MM.1S (cell line): ENCODE measurements at regions not wholly inside any gene's neighbourhood (a gene's known extent, or its start where the extent isn't known, plus 50 kb on each side); places are given as distances from the start of the nearest gene placed in this dataset.

ENCODE experiments used
- DNase-seq: peaks from one replicate; pipeline ENCODE4 v3.0.0-alpha.2; 2015
- H2AFZ ChIP-seq: fragments of 300-600 bp; sonication (generic); 2 replicates; pipeline ENCODE4 v1.6.0; 2016; ENCODE audit warnings: antibody characterized with exemption, low read length
- H3F3A ChIP-seq: fragments of 300-600 bp; sonication (generic); 2 replicates; pipeline ENCODE4 v1.6.1; 2016; ENCODE audit warnings: mild to moderate bottlenecking, antibody characterized with exemption, low read length, moderate library complexity, mixed read lengths; ENCODE audit not compliant: insufficient read depth
- H3K27ac ChIP-seq: fragments of 300-600 bp; sonication (generic); 2 replicates; pipeline ENCODE4 v1.5.1; 2016; ENCODE audit warnings: mild to moderate bottlenecking, low read length
- H3K27me3 ChIP-seq: fragments of 300-600 bp; sonication (generic); replicated peaks from 2 replicates; pipeline ENCODE4 v1.6.0; 2016; ENCODE audit warnings: low read length; ENCODE audit not compliant: insufficient read depth
- H3K36me3 ChIP-seq: fragments of 300-600 bp; sonication (generic); replicated peaks from 2 replicates; pipeline ENCODE4 v1.6.1; 2016; ENCODE audit warnings: mild to moderate bottlenecking, low read length, mixed read lengths; ENCODE audit not compliant: insufficient read depth
- H3K4me1 ChIP-seq: fragments of 300-600 bp; sonication (generic); 2 replicates; pipeline ENCODE4 v1.6.1; 2016; ENCODE audit warnings: low read length, mixed read lengths
- H3K4me2 ChIP-seq: fragments of 300-600 bp; sonication (generic); 2 replicates; pipeline ENCODE4 v1.6.0; 2016; ENCODE audit warnings: low read depth, low read length
- H3K4me3 ChIP-seq: fragments of 300-600 bp; sonication (generic); 2 replicates; pipeline ENCODE4 v1.5.1; 2016; ENCODE audit warnings: low read length, mixed read lengths
- H3K79me2 ChIP-seq: fragments of 300-600 bp; sonication (generic); 2 replicates; pipeline ENCODE4 v1.6.1; 2016; ENCODE audit warnings: mixed run types, low read length, mixed read lengths
- H3K9ac ChIP-seq: fragments of 300-600 bp; sonication (generic); 2 replicates; pipeline ENCODE4 v1.6.1; 2016; ENCODE audit warnings: low read length, mixed read lengths
- H3K9me2 ChIP-seq: fragments of 300-600 bp; sonication (generic); replicated peaks from 2 replicates; pipeline ENCODE4 v1.6.1; 2016; ENCODE audit warnings: mild to moderate bottlenecking, low read length, mixed read lengths; ENCODE audit not compliant: insufficient read depth
- H3K9me3 ChIP-seq: fragments of 300-600 bp; sonication (generic); replicated peaks from 2 replicates; pipeline ENCODE4 v1.6.1; 2016; ENCODE audit warnings: mild to moderate bottlenecking, low read length, mixed read lengths; ENCODE audit not compliant: insufficient read depth
- H4K20me1 ChIP-seq: fragments of 300-600 bp; sonication (generic); 2 replicates; pipeline ENCODE4 v1.6.1; 2016; ENCODE audit warnings: mild to moderate bottlenecking, low read length, moderate library complexity, mixed read lengths; ENCODE audit not compliant: insufficient read depth
- EZH2 ChIP-seq: fragments of 300-600 bp; sonication (generic); optimal IDR thresholded peaks from 2 replicates; pipeline ENCODE3; 2017; ENCODE audit warnings: low read depth, mild to moderate bottlenecking, antibody characterized with exemption, low read length, mixed read lengths
- EZH2phosphoT487 ChIP-seq: fragments of 300-600 bp; sonication (generic); IDR thresholded peaks from 2 replicates; pipeline ENCODE4 v1.6.1; 2018; ENCODE audit warnings: antibody characterized with exemption, low read length
- TF ChIP-seq, protein P1 (sequence below): fragments of 300-600 bp; sonication (generic); IDR thresholded peaks from 2 replicates; pipeline ENCODE4 v1.5.1; 2016; ENCODE audit warnings: antibody characterized with exemption, low read length, mixed read lengths

DNA sequence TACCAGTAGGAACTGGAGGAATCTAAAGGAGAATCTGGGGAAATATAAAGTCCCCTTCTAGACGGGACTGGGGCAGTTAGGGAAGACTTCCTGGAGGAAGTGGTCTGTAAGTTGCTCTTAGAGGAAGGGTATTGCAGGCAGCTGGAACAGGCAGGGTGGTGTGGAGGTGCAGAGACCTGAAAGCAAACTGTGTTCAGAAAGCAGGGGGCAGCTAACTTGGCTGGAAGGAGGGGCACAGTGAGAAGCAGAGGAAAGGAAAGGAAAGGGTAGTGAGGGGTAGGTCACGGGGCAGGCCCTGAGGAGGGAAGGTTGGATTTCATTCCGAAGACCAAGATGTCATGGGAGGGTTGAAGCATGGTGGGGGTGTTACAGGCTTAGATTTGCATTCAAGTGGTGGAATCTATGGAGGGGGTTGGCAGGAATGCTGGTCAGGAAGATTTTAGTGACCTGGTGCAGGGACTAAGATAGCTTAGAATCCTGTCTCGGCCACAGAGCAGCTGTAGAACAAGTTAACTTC is 240.7 kb downstream of the FOXD2 start:
- H4K20me1 ChIP-seq: no peaks in the 10 kb centered on the region
- H3K27me3 ChIP-seq: no peaks in the 10 kb centered on the region
- no peaks in the 10 kb centered on the region for H3K4me1 ChIP-seq
- H3K9me3 ChIP-seq: no peaks in the 10 kb centered on the region
- H3K4me3 ChIP-seq: no peak overlapping the region
- H3K9ac ChIP-seq: no peak overlapping the region
- no peak overlapping the region for H3K4me2 ChIP-seq
- no peaks in the 10 kb centered on the region for H3K79me2 ChIP-seq
- H3K27ac ChIP-seq: no peak overlapping the region
- no peaks in the 10 kb centered on the region for H3F3A ChIP-seq
- TF ChIP-seq EZH2phosphoT487 (no peak), EZH2 (no peak)
- TF ChIP-seq, protein P1, sequence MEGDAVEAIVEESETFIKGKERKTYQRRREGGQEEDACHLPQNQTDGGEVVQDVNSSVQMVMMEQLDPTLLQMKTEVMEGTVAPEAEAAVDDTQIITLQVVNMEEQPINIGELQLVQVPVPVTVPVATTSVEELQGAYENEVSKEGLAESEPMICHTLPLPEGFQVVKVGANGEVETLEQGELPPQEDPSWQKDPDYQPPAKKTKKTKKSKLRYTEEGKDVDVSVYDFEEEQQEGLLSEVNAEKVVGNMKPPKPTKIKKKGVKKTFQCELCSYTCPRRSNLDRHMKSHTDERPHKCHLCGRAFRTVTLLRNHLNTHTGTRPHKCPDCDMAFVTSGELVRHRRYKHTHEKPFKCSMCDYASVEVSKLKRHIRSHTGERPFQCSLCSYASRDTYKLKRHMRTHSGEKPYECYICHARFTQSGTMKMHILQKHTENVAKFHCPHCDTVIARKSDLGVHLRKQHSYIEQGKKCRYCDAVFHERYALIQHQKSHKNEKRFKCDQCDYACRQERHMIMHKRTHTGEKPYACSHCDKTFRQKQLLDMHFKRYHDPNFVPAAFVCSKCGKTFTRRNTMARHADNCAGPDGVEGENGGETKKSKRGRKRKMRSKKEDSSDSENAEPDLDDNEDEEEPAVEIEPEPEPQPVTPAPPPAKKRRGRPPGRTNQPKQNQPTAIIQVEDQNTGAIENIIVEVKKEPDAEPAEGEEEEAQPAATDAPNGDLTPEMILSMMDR: no peak
- no peak overlapping the region for H2AFZ ChIP-seq
- H3K9me2 ChIP-seq: no peaks in the 10 kb centered on the region
- no peaks in the 10 kb centered on the region for H3K36me3 ChIP-seq
- DNase-seq: no peak

DNA sequence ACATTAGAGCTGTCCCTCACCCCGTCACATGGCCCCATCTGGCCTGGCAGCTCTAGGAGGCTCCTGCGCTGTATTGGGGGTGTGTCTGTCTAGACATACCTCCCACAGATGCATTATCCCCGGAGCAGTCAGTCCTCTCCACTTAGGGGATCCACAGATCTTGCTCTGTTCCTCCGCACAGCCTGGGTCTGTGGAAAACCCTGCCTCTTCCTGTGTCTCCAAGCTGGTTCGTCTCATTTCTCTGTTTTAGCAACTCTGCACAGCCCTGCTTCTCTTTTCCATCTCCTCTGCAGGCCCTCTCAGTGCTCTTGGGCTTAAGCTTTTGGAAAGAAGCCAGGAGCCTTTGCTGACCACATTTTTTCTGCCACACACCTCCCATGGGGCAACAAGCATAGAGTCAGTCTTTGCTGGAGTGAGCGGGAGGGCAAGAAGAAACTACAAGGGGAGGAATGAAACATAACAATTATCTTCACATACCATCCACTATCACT is 241.5 kb downstream of the FOXD2 start:
- no peak overlapping the region for H3K27ac ChIP-seq
- no peak for TF ChIP-seq EZH2
- TF ChIP-seq EZH2phosphoT487: no peak
- TF ChIP-seq, protein P1: no peak
- no peak for DNase-seq
- no peak overlapping the region for H3K4me2 ChIP-seq
- no peaks in the 10 kb centered on the region for H3K36me3 ChIP-seq
- no peaks in the 10 kb centered on the region for H3K79me2 ChIP-seq
- H3K27me3 ChIP-seq: no peaks in the 10 kb centered on the region
- H3K4me3 ChIP-seq: no peak overlapping the region
- no peak overlapping the region for H2AFZ ChIP-seq
- H3K9ac ChIP-seq: no peak overlapping the region
- no peaks in the 10 kb centered on the region for H4K20me1 ChIP-seq
- no peaks in the 10 kb centered on the region for H3K9me2 ChIP-seq
- H3F3A ChIP-seq: no peaks in the 10 kb centered on the region
- H3K9me3 ChIP-seq: no peaks in the 10 kb centered on the region
- H3K4me1 ChIP-seq: no peaks in the 10 kb centered on the region

DNA sequence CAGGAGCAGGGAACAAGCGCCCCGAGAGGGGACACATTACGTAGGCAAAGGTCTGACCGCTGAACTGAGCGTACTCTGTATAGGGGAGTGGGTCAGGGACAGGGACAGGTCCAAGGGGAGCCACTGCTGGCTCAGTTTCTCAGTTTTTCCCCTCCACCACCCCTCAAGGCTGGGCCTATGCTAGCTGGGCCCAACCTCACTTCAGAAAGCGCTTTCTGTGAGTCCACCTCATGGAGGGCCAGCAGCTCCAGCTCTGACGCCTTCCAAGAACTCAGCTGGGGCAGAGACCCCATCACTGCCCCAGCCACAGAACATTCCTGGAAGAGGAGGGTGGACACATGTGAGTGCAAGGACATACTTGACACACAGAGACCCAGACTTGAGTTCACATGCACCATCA is 242.0 kb downstream of the FOXD2 start:
- no peaks in the 10 kb centered on the region for H3K79me2 ChIP-seq
- H3K9ac ChIP-seq: no peak overlapping the region
- H4K20me1 ChIP-seq: no peaks in the 10 kb centered on the region
- H3F3A ChIP-seq: no peaks in the 10 kb centered on the region
- no peak overlapping the region for H3K4me2 ChIP-seq
- no peaks in the 10 kb centered on the region for H3K9me2 ChIP-seq
- H3K27ac ChIP-seq: no peak overlapping the region
- no peaks in the 10 kb centered on the region for H3K9me3 ChIP-seq
- H3K36me3 ChIP-seq: no peaks in the 10 kb centered on the region
- no peak for DNase-seq
- H3K4me3 ChIP-seq: no peak overlapping the region
- TF ChIP-seq, protein P1: no peak
- TF ChIP-seq EZH2phosphoT487 (no peak), EZH2 (no peak)
- no peak overlapping the region for H2AFZ ChIP-seq
- H3K4me1 ChIP-seq: no peaks in the 10 kb centered on the region
- no peaks in the 10 kb centered on the region for H3K27me3 ChIP-seq
